ENCODE measurements at regions not wholly inside any gene's neighbourhood (a gene's known extent, or its start where the extent isn't known, plus 50 kb on each side); places are given as distances from the start of the nearest gene placed in this dataset.

- H2AFZ ChIP-seq (ENCODE audit: low read depth, low read length) = no peak overlapping the region
- H3K36me3 ChIP-seq (ENCODE audit: insufficient read depth, low read length) = no peaks in the 10 kb centered on the region
- H3K27me3 ChIP-seq (ENCODE audit: insufficient read depth, low read length) = no peaks in the 10 kb centered on the region
- H3K4me3 ChIP-seq (ENCODE audit: low read length) = no peak overlapping the region
- H3K4me1 ChIP-seq (ENCODE audit: insufficient read depth, low read length) = peaks cover 3% of the 10 kb centered on the region
- H3K9me3 ChIP-seq (ENCODE audit: low read length) = no peaks in the 10 kb centered on the region
Observed at GRCh38 chr5:103953601-103954382, 391.2 kb upstream of the NUDT12 start.

- Histone ChIP-seq H3K9me3 (ENCODE audit: low read length) (no peaks in the 10 kb centered on the region), H2AFZ (ENCODE audit: low read depth, low read length) (no peak overlapping the region), H3K4me3 (ENCODE audit: low read length) (no peak overlapping the region), H3K36me3 (ENCODE audit: insufficient read depth, low read length) (no peaks in the 10 kb centered on the region), H3K27me3 (ENCODE audit: insufficient read depth, low read length) (no peaks in the 10 kb centered on the region), H3K4me1 (ENCODE audit: insufficient read depth, low read length) (peaks cover 3% of the 10 kb centered on the region)
Observed at GRCh38 chr5:103951776-103952175, 389.2 kb upstream of the NUDT12 start.

GRCh38 chr5:103943230-103943629, 380.6 kb upstream of the NUDT12 start:
- H3K4me3 ChIP-seq (ENCODE audit: low read length) = no peak overlapping the region
- H3K9me3 ChIP-seq (ENCODE audit: low read length) = no peaks in the 10 kb centered on the region
- H2AFZ ChIP-seq (ENCODE audit: low read depth, low read length) = no peak overlapping the region
- H3K36me3 ChIP-seq (ENCODE audit: insufficient read depth, low read length) = no peaks in the 10 kb centered on the region
- H3K4me1 ChIP-seq (ENCODE audit: insufficient read depth, low read length) = no peaks in the 10 kb centered on the region
- no peaks in the 10 kb centered on the region for H3K27me3 ChIP-seq (ENCODE audit: insufficient read depth, low read length)

- Histone ChIP-seq H3K4me1 (ENCODE audit: insufficient read depth, low read length) (no peaks in the 10 kb centered on the region), H2AFZ (ENCODE audit: low read depth, low read length) (no peak overlapping the region), H3K36me3 (ENCODE audit: insufficient read depth, low read length) (no peaks in the 10 kb centered on the region), H3K27me3 (ENCODE audit: insufficient read depth, low read length) (no peaks in the 10 kb centered on the region), H3K9me3 (ENCODE audit: low read length) (no peaks in the 10 kb centered on the region), H3K4me3 (ENCODE audit: low read length) (no peak overlapping the region)
Observed at GRCh38 chr5:103942587-103943186, 380.1 kb upstream of the NUDT12 start.

GRCh38 chr5:103941596-103941995, 379.0 kb upstream of the NUDT12 start:
- Histone ChIP-seq H3K9me3 (ENCODE audit: low read length) (no peaks in the 10 kb centered on the region), H3K27me3 (ENCODE audit: insufficient read depth, low read length) (no peaks in the 10 kb centered on the region), H3K4me1 (ENCODE audit: insufficient read depth, low read length) (no peaks in the 10 kb centered on the region), H3K36me3 (ENCODE audit: insufficient read depth, low read length) (no peaks in the 10 kb centered on the region), H3K4me3 (ENCODE audit: low read length) (no peak overlapping the region), H2AFZ (ENCODE audit: low read depth, low read length) (no peak overlapping the region)

- Histone ChIP-seq H3K4me1 (ENCODE audit: insufficient read depth, low read length) (no peaks in the 10 kb centered on the region), H3K36me3 (ENCODE audit: insufficient read depth, low read length) (no peaks in the 10 kb centered on the region), H2AFZ (ENCODE audit: low read depth, low read length) (no peak overlapping the region), H3K27me3 (ENCODE audit: insufficient read depth, low read length) (no peaks in the 10 kb centered on the region), H3K9me3 (ENCODE audit: low read length) (no peaks in the 10 kb centered on the region), H3K4me3 (ENCODE audit: low read length) (no peak overlapping the region)
Observed at GRCh38 chr5:103938146-103938695, 375.6 kb upstream of the NUDT12 start.

- Histone ChIP-seq H3K4me3 (ENCODE audit: low read length) (no peak overlapping the region), H3K9me3 (ENCODE audit: low read length) (no peaks in the 10 kb centered on the region), H3K4me1 (ENCODE audit: insufficient read depth, low read length) (no peaks in the 10 kb centered on the region), H2AFZ (ENCODE audit: low read depth, low read length) (no peak overlapping the region), H3K27me3 (ENCODE audit: insufficient read depth, low read length) (no peaks in the 10 kb centered on the region), H3K36me3 (ENCODE audit: insufficient read depth, low read length) (no peaks in the 10 kb centered on the region)
Observed at GRCh38 chr5:103929338-103930013, 366.9 kb upstream of the NUDT12 start.

GRCh38 chr5:103927739-103928138, 365.1 kb upstream of the NUDT12 start:
- Histone ChIP-seq H3K4me3 (ENCODE audit: low read length) (no peak overlapping the region), H3K36me3 (ENCODE audit: insufficient read depth, low read length) (no peaks in the 10 kb centered on the region), H3K4me1 (ENCODE audit: insufficient read depth, low read length) (peaks cover 11% of the 10 kb centered on the region), H3K9me3 (ENCODE audit: low read length) (no peaks in the 10 kb centered on the region), H2AFZ (ENCODE audit: low read depth, low read length) (no peak overlapping the region), H3K27me3 (ENCODE audit: insufficient read depth, low read length) (no peaks in the 10 kb centered on the region)

- H3K36me3 ChIP-seq (ENCODE audit: insufficient read depth, low read length) = no peaks in the 10 kb centered on the region
- H2AFZ ChIP-seq (ENCODE audit: low read depth, low read length) = no peak overlapping the region
- H3K4me1 ChIP-seq (ENCODE audit: insufficient read depth, low read length) = peaks cover 31% of the 10 kb centered on the region
- no peak overlapping the region for H3K4me3 ChIP-seq (ENCODE audit: low read length)
- H3K27me3 ChIP-seq (ENCODE audit: insufficient read depth, low read length) = no peaks in the 10 kb centered on the region
- no peaks in the 10 kb centered on the region for H3K9me3 ChIP-seq (ENCODE audit: low read length)
Observed at GRCh38 chr5:103923616-103924168, 361.1 kb upstream of the NUDT12 start.

GRCh38 chr5:103919506-103919905, 356.9 kb upstream of the NUDT12 start:
- Histone ChIP-seq H3K4me1 (ENCODE audit: insufficient read depth, low read length) (peaks cover 66% of the 10 kb centered on the region), H2AFZ (ENCODE audit: low read depth, low read length) (no peak overlapping the region), H3K9me3 (ENCODE audit: low read length) (no peaks in the 10 kb centered on the region), H3K36me3 (ENCODE audit: insufficient read depth, low read length) (no peaks in the 10 kb centered on the region), H3K4me3 (ENCODE audit: low read length) (no peak overlapping the region), H3K27me3 (ENCODE audit: insufficient read depth, low read length) (no peaks in the 10 kb centered on the region)

- Histone ChIP-seq H3K9me3 (ENCODE audit: low read length) (no peaks in the 10 kb centered on the region), H3K36me3 (ENCODE audit: insufficient read depth, low read length) (no peaks in the 10 kb centered on the region), H2AFZ (ENCODE audit: low read depth, low read length) (peak overlapping the region; percentile 85), H3K4me3 (ENCODE audit: low read length) (no peak overlapping the region), H3K27me3 (ENCODE audit: insufficient read depth, low read length) (no peaks in the 10 kb centered on the region), H3K4me1 (ENCODE audit: insufficient read depth, low read length) (peaks cover 65% of the 10 kb centered on the region)
Observed at GRCh38 chr5:103918668-103919367, 356.2 kb upstream of the NUDT12 start.

- no peak overlapping the region for H2AFZ ChIP-seq (ENCODE audit: low read depth, low read length)
- no peaks in the 10 kb centered on the region for H3K9me3 ChIP-seq (ENCODE audit: low read length)
- H3K27me3 ChIP-seq (ENCODE audit: insufficient read depth, low read length) = no peaks in the 10 kb centered on the region
- no peaks in the 10 kb centered on the region for H3K36me3 ChIP-seq (ENCODE audit: insufficient read depth, low read length)
- no peak overlapping the region for H3K4me3 ChIP-seq (ENCODE audit: low read length)
- H3K4me1 ChIP-seq (ENCODE audit: insufficient read depth, low read length) = peaks cover 42% of the 10 kb centered on the region
Observed at GRCh38 chr5:103915081-103915480, 352.5 kb upstream of the NUDT12 start.

All from neuron (in vitro differentiated cells).